ENCODE measurements at regions not wholly inside any gene's neighbourhood (a gene's known extent, or its start where the extent isn't known, plus 50 kb on each side); places are given as distances from the start of the nearest gene placed in this dataset.

DNA sequence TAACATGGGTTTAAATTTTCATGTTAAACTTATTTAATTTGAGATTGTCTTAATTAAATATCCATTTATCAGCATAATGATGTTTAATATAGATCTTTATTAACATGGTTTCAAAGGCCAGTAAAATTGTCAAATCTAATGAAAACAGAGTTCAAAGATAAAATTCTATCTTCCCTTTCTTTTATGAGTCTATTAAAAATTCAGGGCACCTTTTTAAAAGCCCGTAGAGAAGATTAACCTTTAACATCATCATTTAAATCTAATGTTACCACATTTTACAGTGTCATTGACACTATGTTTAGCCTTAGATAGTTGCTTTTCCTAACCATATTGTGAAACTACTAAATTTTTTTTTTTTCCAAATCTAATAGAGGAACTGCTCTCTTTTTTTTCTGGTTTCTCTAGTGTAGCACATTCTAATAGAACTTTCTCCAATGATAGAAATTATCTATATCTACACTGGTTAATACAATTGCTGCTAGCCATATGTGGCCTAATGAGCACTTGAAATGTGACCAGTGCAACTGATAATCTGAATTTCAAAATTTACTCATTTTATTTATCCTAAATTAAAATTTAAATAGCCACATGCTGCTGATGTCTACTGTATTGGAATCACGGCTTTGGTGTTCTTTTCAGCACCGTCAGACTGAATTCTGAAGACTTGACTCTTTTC, 410.9 kb downstream of the UTRN start:
- Histone ChIP-seq H3K4me3 (ENCODE audit: insufficient read length, low read depth) (no peak overlapping the region), H3K27me3 (ENCODE audit: insufficient read depth, insufficient read length) (no peaks in the 10 kb centered on the region), H3K9ac (ENCODE audit: insufficient read length, low read depth) (no peak overlapping the region), H3K9me3 (ENCODE audit: insufficient read depth, low read length) (peaks cover 6% of the 10 kb centered on the region; the same call in 1 of the 2 replicates), H3K4me1 (ENCODE audit: insufficient read depth, insufficient read length) (no peaks in the 10 kb centered on the region), H3K36me3 (ENCODE audit: insufficient read depth, insufficient read length, low read length) (no peaks in the 10 kb centered on the region)
- DNase-seq (ENCODE audit: low read depth, low spot score) = no peak
- TF ChIP-seq SUZ12 (IDR thresholded peaks at IDR 0.05; ENCODE audit: extremely low read depth, insufficient read depth, insufficient read length) (no peak), ZNF274 (IDR thresholded peaks at IDR 0.05; ENCODE audit: low read depth, low read length) (no peak), YY1 (IDR thresholded peaks at IDR 0.05; ENCODE audit: insufficient read depth, insufficient read length) (no peak)

DNA sequence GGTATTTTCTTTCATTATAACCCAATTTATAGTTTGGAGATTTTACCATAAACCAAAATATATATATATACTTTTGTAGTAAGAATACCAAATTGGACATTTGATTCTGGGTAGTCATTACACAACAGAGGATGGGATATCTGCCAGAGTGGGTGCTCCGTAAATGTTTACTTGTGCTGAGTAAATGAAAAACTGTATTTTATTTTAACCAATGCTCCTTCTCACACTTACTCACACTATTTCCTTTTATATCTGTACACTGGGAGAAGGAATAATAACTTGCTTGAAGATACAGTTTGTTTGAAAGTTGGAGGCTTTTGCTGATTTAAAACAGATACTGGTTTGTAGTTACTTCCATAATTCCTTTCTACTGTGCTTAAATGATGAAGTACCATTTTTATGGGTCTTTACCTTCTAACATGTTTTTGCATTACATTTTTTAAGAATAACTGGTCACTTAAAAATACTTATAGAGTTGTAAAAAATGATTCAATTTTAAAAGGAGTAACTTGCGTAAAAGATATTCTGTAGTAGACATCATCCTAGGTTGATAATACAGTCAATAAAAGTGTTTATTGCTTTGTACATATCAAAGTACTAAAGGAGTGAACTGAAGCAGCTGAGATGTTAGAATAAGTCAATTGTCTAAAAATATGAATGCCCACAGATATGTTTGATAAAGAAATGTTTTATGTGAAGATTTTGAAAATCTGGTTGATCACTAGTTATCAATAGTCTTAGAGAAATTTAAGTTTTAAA, 411.7 kb downstream of the UTRN start:
- Histone ChIP-seq H3K9ac (ENCODE audit: insufficient read length, low read depth) (no peak overlapping the region), H3K4me1 (ENCODE audit: insufficient read depth, insufficient read length) (no peaks in the 10 kb centered on the region), H3K27me3 (ENCODE audit: insufficient read depth, insufficient read length) (no peaks in the 10 kb centered on the region), H3K4me3 (ENCODE audit: insufficient read length, low read depth) (no peak overlapping the region), H3K36me3 (ENCODE audit: insufficient read depth, insufficient read length, low read length) (no peaks in the 10 kb centered on the region), H3K9me3 (ENCODE audit: insufficient read depth, low read length) (peaks cover 6% of the 10 kb centered on the region; the same call in 1 of the 2 replicates)
- TF ChIP-seq SUZ12 (IDR thresholded peaks at IDR 0.05; ENCODE audit: extremely low read depth, insufficient read depth, insufficient read length) (no peak), ZNF274 (IDR thresholded peaks at IDR 0.05; ENCODE audit: low read depth, low read length) (no peak), YY1 (IDR thresholded peaks at IDR 0.05; ENCODE audit: insufficient read depth, insufficient read length) (no peak)
- no peak for DNase-seq (ENCODE audit: low read depth, low spot score)

DNA sequence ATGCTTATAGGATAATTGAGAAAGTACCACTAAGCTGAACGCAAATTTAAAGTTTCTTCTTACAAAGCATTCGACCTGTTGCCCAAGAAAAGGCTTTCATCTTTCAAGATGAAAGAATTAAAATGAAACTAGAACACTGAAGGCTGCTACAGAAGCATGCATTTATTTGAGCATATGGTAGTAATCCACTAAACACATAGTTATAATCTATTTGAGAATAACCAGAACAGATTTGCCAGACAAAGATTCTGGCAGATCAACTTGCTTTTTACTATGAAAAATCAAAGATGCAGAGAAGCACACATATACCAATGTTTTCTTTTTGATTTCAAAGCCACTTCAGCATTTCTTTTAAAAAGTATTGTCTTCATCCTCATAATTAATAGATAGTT, 412.2 kb downstream of the UTRN start:
- H3K4me1 ChIP-seq (ENCODE audit: insufficient read depth, insufficient read length) = no peaks in the 10 kb centered on the region
- no peak overlapping the region for H3K4me3 ChIP-seq (ENCODE audit: insufficient read length, low read depth)
- no peak for DNase-seq (ENCODE audit: low read depth, low spot score)
- H3K9ac ChIP-seq (ENCODE audit: insufficient read length, low read depth) = no peak overlapping the region
- no peaks in the 10 kb centered on the region for H3K27me3 ChIP-seq (ENCODE audit: insufficient read depth, insufficient read length)
- H3K9me3 ChIP-seq (ENCODE audit: insufficient read depth, low read length) = no peaks in the 10 kb centered on the region
- TF ChIP-seq YY1 (IDR thresholded peaks at IDR 0.05; ENCODE audit: insufficient read depth, insufficient read length) (no peak), SUZ12 (IDR thresholded peaks at IDR 0.05; ENCODE audit: extremely low read depth, insufficient read depth, insufficient read length) (no peak), ZNF274 (IDR thresholded peaks at IDR 0.05; ENCODE audit: low read depth, low read length) (no peak)
- no peaks in the 10 kb centered on the region for H3K36me3 ChIP-seq (ENCODE audit: insufficient read depth, insufficient read length, low read length)

DNA sequence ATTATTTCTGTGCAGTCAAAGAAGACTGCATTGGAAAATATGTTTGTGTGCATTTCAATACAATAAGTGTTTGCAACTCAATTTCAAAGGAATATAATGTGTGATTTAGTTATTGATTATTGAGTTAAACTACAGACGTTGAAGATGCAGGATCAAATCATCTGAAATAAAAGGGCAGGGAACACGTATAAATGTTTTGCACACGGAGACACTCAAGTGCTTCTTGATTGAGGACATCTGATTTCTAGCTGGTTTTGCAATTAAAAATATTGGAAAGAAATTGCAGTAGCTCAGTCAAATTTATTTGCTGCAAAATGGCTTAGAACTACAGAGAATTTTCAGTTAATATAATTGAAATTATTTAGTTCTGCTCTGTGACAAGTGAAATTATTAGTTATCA, 412.7 kb downstream of the UTRN start:
- Histone ChIP-seq H3K36me3 (ENCODE audit: insufficient read depth, insufficient read length, low read length) (no peaks in the 10 kb centered on the region), H3K27me3 (ENCODE audit: insufficient read depth, insufficient read length) (no peaks in the 10 kb centered on the region), H3K4me1 (ENCODE audit: insufficient read depth, insufficient read length) (no peaks in the 10 kb centered on the region), H3K9ac (ENCODE audit: insufficient read length, low read depth) (no peak overlapping the region), H3K9me3 (ENCODE audit: insufficient read depth, low read length) (no peaks in the 10 kb centered on the region), H3K4me3 (ENCODE audit: insufficient read length, low read depth) (no peak overlapping the region)
- DNase-seq (ENCODE audit: low read depth, low spot score) = no peak
- TF ChIP-seq SUZ12 (IDR thresholded peaks at IDR 0.05; ENCODE audit: extremely low read depth, insufficient read depth, insufficient read length) = no peak
- no peak for TF ChIP-seq YY1 (IDR thresholded peaks at IDR 0.05; ENCODE audit: insufficient read depth, insufficient read length)
- TF ChIP-seq ZNF274 (IDR thresholded peaks at IDR 0.05; ENCODE audit: low read depth, low read length) = no peak

DNA sequence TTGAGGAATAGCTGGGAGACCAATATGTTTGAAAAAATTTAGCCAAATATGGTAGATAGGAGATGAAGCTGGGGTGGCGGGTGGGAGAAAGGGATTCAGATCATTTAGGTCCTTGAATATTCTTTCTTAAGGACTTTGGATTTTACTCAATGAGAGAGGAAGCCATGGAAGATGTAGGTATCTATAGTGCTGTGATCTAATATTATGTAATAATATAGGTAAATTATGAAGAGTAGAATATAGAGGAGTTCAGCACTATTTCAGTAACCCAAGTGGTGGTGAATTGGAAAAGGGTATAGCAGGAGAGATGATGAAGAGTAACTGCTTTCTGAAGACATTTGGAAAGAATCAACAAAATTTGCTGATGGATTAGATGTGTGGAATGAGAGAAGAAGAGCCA, 417.6 kb downstream of the UTRN start:
- H3K36me3 ChIP-seq (ENCODE audit: insufficient read depth, insufficient read length, low read length) = no peaks in the 10 kb centered on the region
- no peaks in the 10 kb centered on the region for H3K4me1 ChIP-seq (ENCODE audit: insufficient read depth, insufficient read length)
- H3K4me3 ChIP-seq (ENCODE audit: insufficient read length, low read depth) = no peak overlapping the region
- no peaks in the 10 kb centered on the region for H3K27me3 ChIP-seq (ENCODE audit: insufficient read depth, insufficient read length)
- no peak for DNase-seq (ENCODE audit: low read depth, low spot score)
- H3K9me3 ChIP-seq (ENCODE audit: insufficient read depth, low read length) = no peaks in the 10 kb centered on the region
- TF ChIP-seq ZNF274 (IDR thresholded peaks at IDR 0.05; ENCODE audit: low read depth, low read length) (no peak), YY1 (IDR thresholded peaks at IDR 0.05; ENCODE audit: insufficient read depth, insufficient read length) (no peak), SUZ12 (IDR thresholded peaks at IDR 0.05; ENCODE audit: extremely low read depth, insufficient read depth, insufficient read length) (no peak)
- no peak overlapping the region for H3K9ac ChIP-seq (ENCODE audit: insufficient read length, low read depth)

DNA sequence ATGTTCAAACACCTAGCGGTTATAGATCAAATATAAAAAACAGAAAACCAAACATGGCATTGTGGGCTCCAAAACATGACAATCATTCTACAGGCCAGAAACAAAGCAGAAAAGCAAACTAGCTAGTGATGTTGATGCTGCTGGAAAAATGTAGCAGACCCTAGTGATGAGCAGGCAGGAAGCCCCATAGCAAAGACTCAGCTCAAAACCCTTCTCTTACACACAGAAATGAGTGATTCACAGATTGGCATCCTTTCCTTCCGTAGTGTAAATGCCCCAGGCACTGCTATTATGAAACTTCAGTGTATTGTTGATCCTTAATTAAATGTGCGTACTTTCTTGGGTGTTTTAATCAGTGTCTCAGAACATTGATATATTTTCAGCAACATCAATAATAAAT, 425.1 kb downstream of the UTRN start:
- Histone ChIP-seq H3K4me1 (ENCODE audit: insufficient read depth, insufficient read length) (no peaks in the 10 kb centered on the region), H3K36me3 (ENCODE audit: insufficient read depth, insufficient read length, low read length) (no peaks in the 10 kb centered on the region), H3K4me3 (ENCODE audit: insufficient read length, low read depth) (no peak overlapping the region), H3K27me3 (ENCODE audit: insufficient read depth, insufficient read length) (no peaks in the 10 kb centered on the region), H3K9me3 (ENCODE audit: insufficient read depth, low read length) (no peaks in the 10 kb centered on the region), H3K9ac (ENCODE audit: insufficient read length, low read depth) (no peak overlapping the region)
- no peak for DNase-seq (ENCODE audit: low read depth, low spot score)
- TF ChIP-seq YY1 (IDR thresholded peaks at IDR 0.05; ENCODE audit: insufficient read depth, insufficient read length) = no peak
- TF ChIP-seq ZNF274 (IDR thresholded peaks at IDR 0.05; ENCODE audit: low read depth, low read length) = no peak
- no peak for TF ChIP-seq SUZ12 (IDR thresholded peaks at IDR 0.05; ENCODE audit: extremely low read depth, insufficient read depth, insufficient read length)

DNA sequence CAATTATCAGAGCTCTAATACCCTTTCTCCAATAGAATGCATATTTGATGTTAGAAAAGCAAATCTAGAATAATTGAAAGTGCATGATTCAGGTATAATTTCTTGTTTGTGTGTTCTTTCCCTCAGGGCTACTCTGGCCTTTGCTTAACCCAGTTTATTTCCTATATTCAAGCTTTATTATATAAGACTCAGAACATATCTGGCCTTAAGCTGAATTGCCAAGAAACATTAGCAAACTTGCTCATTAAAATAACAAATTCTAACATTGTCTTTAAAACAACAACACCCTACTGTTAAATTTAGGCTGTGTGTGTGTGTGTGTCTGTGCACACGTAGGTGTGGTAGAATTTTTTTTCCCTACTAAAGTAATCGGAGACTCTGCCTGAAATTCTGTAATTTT, 426.5 kb downstream of the UTRN start:
- H3K4me3 ChIP-seq (ENCODE audit: insufficient read length, low read depth) = no peak overlapping the region
- no peaks in the 10 kb centered on the region for H3K9me3 ChIP-seq (ENCODE audit: insufficient read depth, low read length)
- DNase-seq (ENCODE audit: low read depth, low spot score) = no peak
- no peaks in the 10 kb centered on the region for H3K4me1 ChIP-seq (ENCODE audit: insufficient read depth, insufficient read length)
- no peak overlapping the region for H3K9ac ChIP-seq (ENCODE audit: insufficient read length, low read depth)
- no peaks in the 10 kb centered on the region for H3K36me3 ChIP-seq (ENCODE audit: insufficient read depth, insufficient read length, low read length)
- no peak for TF ChIP-seq ZNF274 (IDR thresholded peaks at IDR 0.05; ENCODE audit: low read depth, low read length)
- no peak for TF ChIP-seq SUZ12 (IDR thresholded peaks at IDR 0.05; ENCODE audit: extremely low read depth, insufficient read depth, insufficient read length)
- no peak for TF ChIP-seq YY1 (IDR thresholded peaks at IDR 0.05; ENCODE audit: insufficient read depth, insufficient read length)
- no peaks in the 10 kb centered on the region for H3K27me3 ChIP-seq (ENCODE audit: insufficient read depth, insufficient read length)

Data from NT2/D1 (cell line).